SK-N-MC (cell line): ENCODE measurements at regions not wholly inside any gene's neighbourhood (a gene's known extent, or its start where the extent isn't known, plus 50 kb on each side); places are given as distances from the start of the nearest gene placed in this dataset.

Experiments
- DNase-seq: peaks from one replicate; pipeline ENCODE4 v3.0.0-alpha.2; 2011; ENCODE audit warnings: low read depth, low spot score
- H3K27ac ChIP-seq: fragments of 200-600 bp; sonication (generic); 2 replicates; pipeline ENCODE4 v1.5.1; 2016; ENCODE audit warnings: mixed run types
- H3K36me3 ChIP-seq: fragments of 200-600 bp; sonication (generic); 2 replicates; pipeline ENCODE4 v1.6.1; 2017; ENCODE audit warnings: antibody characterized with exemption, low read length, mixed read lengths; ENCODE audit not compliant: insufficient read depth
- H3K4me3 ChIP-seq: fragments of 200-600 bp; sonication (generic); 2 replicates; pipeline ENCODE4 v1.5.1; 2016
- H3K9ac ChIP-seq: fragments of 200-600 bp; sonication (generic); 2 replicates; pipeline ENCODE4 v1.8.0; 2017; ENCODE audit warnings: mixed run types, mixed read lengths; ENCODE audit not compliant: insufficient read length
- H3K9me3 ChIP-seq: fragments of 200-600 bp; sonication (generic); 2 replicates; pipeline ENCODE4 v1.6.1; 2017; ENCODE audit warnings: low read depth, mild to moderate bottlenecking, antibody characterized with exemption, low read length, moderate library complexity, mixed read lengths
- EZH2 ChIP-seq: fragments of 200-600 bp; sonication (generic); IDR thresholded peaks from one replicate; pipeline ENCODE4 v1.6.1; 2017; ENCODE audit warnings: antibody characterized with exemption
- FOXP2 ChIP-seq: optimal IDR thresholded peaks from 2 replicates; pipeline ENCODE3; 2011; ENCODE audit warnings: mild to moderate bottlenecking, moderate library complexity; ENCODE audit not compliant: insufficient read depth; ENCODE audit errors: extremely low read length, control extremely low read depth
- POLR2AphosphoS5 ChIP-seq: IDR thresholded peaks from 2 replicates; pipeline ENCODE4 v1.6.1; 2012; ENCODE audit warnings: mild to moderate bottlenecking, low read depth, low read length, borderline replicate concordance

DNA sequence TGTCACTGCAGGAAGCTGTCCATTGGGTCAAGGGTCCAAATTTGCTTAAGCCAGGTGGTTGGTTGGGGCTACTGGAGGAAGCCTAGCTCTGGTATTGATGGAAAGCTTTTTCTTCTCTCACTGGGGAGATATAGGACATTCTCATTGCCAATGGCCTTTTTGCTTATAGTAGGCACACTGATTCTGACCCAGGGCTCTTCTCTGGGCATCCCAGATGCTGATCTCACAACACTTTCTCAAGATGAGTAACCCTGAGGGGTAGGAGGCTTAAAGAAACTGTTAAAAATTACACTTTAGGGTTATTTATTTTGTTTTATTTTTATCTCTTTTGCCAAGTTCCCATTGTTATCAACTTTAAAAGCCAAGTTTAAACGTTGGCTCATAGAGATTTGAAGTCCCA is 337.8 kb downstream of the LRRC3B start:
- no peak overlapping the region for H3K4me3 ChIP-seq
- H3K9me3 ChIP-seq = no peaks in the 10 kb centered on the region
- no peaks in the 10 kb centered on the region for H3K36me3 ChIP-seq
- no peak overlapping the region for H3K9ac ChIP-seq
- no peak overlapping the region for H3K27ac ChIP-seq
- TF ChIP-seq EZH2 (no peak), FOXP2 (no peak), POLR2AphosphoS5 (no peak)
- DNase-seq = no peak

GRCh38 chr3:26962492-26963360 is 340.2 kb downstream of the LRRC3B start:
- H3K36me3 ChIP-seq = no peaks in the 10 kb centered on the region
- no peak for TF ChIP-seq EZH2
- TF ChIP-seq FOXP2 = no peak
- no peak for TF ChIP-seq POLR2AphosphoS5
- H3K9ac ChIP-seq = no peak overlapping the region
- no peaks in the 10 kb centered on the region for H3K9me3 ChIP-seq
- no peak overlapping the region for H3K4me3 ChIP-seq
- H3K27ac ChIP-seq = no peak overlapping the region
- DNase-seq = no peak

DNA sequence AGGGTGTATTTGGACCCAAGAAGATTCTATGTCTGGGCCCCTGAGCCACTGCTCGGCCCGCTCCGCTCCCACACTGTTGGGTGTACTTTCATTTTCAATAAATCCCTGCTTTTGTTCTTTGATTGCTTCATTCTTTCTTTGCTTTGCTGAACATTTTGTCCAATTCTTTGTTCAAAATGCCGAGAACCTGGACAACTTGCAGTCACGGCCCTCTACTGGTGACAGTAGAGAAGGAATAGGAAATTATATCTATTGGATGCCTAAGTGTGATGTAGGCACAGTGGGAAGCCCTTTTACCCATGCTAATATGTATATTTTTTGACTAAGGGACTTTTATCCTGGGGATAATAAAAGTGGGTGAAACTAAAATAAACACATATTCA is 340.8 kb downstream of the LRRC3B start:
- no peak for DNase-seq
- no peaks in the 10 kb centered on the region for H3K36me3 ChIP-seq
- no peak overlapping the region for H3K9ac ChIP-seq
- no peaks in the 10 kb centered on the region for H3K9me3 ChIP-seq
- no peak overlapping the region for H3K27ac ChIP-seq
- no peak overlapping the region for H3K4me3 ChIP-seq
- TF ChIP-seq EZH2 (no peak), POLR2AphosphoS5 (no peak), FOXP2 (no peak)

DNA sequence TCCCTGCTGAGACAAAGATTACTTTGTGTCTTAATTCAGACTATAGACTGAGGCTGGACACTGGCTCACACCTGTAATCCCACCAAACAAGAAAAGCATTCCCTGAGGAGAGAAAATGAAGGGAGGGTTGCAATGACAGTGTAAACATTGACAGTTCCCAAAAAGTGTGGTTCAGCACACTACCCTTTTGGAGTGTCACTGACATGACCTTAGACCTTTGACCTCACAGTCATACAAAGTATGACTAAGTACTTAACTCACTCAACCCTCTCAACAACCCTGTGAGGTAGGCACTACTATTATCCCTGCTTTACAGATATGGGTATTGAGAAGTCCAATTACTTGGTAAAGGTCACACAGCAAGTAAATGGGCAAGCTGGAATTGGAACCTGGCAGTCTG is 341.7 kb downstream of the LRRC3B start:
- no peak for DNase-seq
- no peak overlapping the region for H3K27ac ChIP-seq
- no peak overlapping the region for H3K4me3 ChIP-seq
- no peaks in the 10 kb centered on the region for H3K36me3 ChIP-seq
- H3K9ac ChIP-seq = no peak overlapping the region
- no peak for TF ChIP-seq POLR2AphosphoS5
- no peak for TF ChIP-seq EZH2
- no peak for TF ChIP-seq FOXP2
- H3K9me3 ChIP-seq = no peaks in the 10 kb centered on the region

DNA sequence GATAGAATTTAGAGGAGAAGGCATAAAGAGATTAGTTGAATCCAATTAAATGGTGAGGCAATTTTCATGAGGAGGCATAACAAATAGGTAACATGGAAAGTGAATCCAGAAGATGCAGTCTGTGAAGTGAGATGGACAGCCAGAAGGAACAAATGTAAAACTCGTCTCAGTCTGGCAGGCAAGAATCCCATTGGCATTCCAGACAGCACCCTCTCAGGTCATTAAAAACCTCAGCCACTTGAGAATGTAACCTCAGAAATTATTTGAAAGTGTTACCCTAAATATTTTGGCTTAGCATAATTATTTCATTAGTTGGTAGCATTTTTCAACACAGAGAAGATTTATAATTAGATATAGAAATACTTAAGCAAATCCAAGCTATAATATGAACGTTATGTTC is 342.3 kb downstream of the LRRC3B start:
- Histone ChIP-seq H3K27ac (no peak overlapping the region), H3K9ac (no peak overlapping the region), H3K36me3 (no peaks in the 10 kb centered on the region), H3K9me3 (no peaks in the 10 kb centered on the region), H3K4me3 (no peak overlapping the region)
- DNase-seq = no peak
- TF ChIP-seq EZH2 = no peak
- no peak for TF ChIP-seq FOXP2
- no peak for TF ChIP-seq POLR2AphosphoS5

- TF ChIP-seq POLR2AphosphoS5 (no peak), FOXP2 (no peak), EZH2 (no peak)
- H3K9ac ChIP-seq = no peak overlapping the region
- no peaks in the 10 kb centered on the region for H3K9me3 ChIP-seq
- no peak overlapping the region for H3K27ac ChIP-seq
- H3K4me3 ChIP-seq = no peak overlapping the region
- no peak for DNase-seq
- no peaks in the 10 kb centered on the region for H3K36me3 ChIP-seq
Observed at GRCh38 chr3:26967501-26967900, 344.9 kb downstream of the LRRC3B start.

DNA sequence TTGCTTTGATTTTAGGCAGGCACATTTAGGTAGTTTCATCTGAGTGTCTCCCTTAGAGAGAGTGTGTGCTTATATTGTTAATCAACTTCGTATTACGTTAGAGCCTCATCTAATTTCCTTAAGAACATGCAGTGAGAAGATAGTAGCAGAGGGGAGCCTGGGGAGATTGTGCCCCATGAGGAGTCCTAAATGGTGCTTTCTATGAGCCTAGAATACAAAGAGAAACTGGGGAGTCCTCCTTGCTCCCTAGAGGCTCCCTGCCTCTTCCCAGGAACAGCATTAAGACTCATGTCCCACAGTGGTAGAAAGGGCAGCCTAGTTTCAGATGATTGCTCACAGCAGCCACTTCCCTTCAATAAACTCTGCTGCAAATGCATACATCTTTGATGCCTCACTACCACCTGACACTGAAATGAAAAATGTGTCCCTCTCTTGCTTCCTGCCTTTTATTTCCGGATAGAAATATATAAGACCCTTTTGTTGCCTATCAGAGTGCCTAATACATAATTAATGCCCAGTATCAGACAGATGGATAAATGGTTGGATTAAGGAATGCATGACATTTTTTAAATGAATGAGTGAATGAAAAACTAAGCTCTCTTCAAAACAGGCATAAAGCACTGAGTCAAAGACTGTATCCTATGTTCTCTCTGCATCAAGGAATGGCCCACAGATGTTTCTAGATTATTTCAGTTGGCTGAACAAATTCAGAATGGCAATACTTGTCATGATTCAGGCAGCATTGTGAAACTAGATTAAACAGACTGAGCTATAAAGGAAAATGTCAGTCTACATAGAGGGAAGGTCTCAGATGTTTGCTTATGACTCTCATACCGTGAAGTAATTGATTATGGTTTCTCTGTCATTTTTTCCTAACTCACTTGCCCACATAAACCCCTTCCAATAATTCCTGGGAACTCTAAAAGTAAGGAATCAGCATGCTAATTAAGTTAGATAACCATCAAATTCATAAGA is 362.1 kb downstream of the LRRC3B start:
- Histone ChIP-seq H3K9ac (no peak overlapping the region), H3K36me3 (no peaks in the 10 kb centered on the region), H3K27ac (no peak overlapping the region), H3K9me3 (no peaks in the 10 kb centered on the region), H3K4me3 (no peak overlapping the region)
- no peak for DNase-seq
- TF ChIP-seq EZH2 (no peak), POLR2AphosphoS5 (no peak), FOXP2 (no peak)

DNA sequence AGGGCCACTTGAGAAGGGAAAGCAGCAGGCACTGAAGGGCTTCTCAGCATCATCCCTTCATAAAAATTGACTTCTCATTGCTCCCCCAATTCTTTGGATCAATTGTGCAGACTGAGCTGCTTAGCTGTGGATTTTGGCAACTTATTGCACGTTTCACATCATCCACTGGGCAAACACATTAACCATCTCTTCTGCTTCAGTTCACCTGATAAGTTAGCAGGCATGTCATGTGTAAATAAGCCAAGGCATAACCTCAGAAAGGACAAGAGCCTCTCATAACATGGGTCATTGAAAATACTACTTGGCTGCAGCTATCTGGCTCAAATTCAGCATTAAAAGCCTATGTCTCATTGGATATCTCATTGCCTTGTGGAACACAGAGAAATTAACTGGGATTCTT is 366.5 kb downstream of the LRRC3B start:
- no peak overlapping the region for H3K4me3 ChIP-seq
- no peaks in the 10 kb centered on the region for H3K9me3 ChIP-seq
- DNase-seq = no peak
- no peaks in the 10 kb centered on the region for H3K36me3 ChIP-seq
- TF ChIP-seq POLR2AphosphoS5 (no peak), EZH2 (no peak), FOXP2 (no peak)
- H3K9ac ChIP-seq = no peak overlapping the region
- H3K27ac ChIP-seq = no peak overlapping the region
